Neuron (in vitro differentiated cells): ENCODE measurements at regions not wholly inside any gene's neighbourhood (a gene's known extent, or its start where the extent isn't known, plus 50 kb on each side); places are given as distances from the start of the nearest gene placed in this dataset.
"Not testable (repeated sequence)": the region's sequence is repeated elsewhere in the genome, so short reads cannot be mapped to it uniquely, and the experiment has no call there.

Source experiments
- H2AFZ ChIP-seq: one replicate; pipeline ENCODE4 v1.6.1; 2013; ENCODE audit warnings: low read depth, mild to moderate bottlenecking, inconsistent platforms, low read length, moderate library complexity
- H3K27me3 ChIP-seq: one replicate; pipeline ENCODE4 v1.6.1; 2013; ENCODE audit warnings: low read length; ENCODE audit not compliant: insufficient read depth
- H3K36me3 ChIP-seq: one replicate; pipeline ENCODE4 v1.6.1; 2013; ENCODE audit warnings: low read length; ENCODE audit not compliant: insufficient read depth
- H3K4me1 ChIP-seq: one replicate; pipeline ENCODE4 v1.6.1; 2013; ENCODE audit warnings: low read length; ENCODE audit not compliant: insufficient read depth
- H3K4me3 ChIP-seq: 2 replicates; pipeline ENCODE4 v1.5.1; 2013; ENCODE audit warnings: mild to moderate bottlenecking, low read length, moderate library complexity
- H3K9me3 ChIP-seq: one replicate; pipeline ENCODE4 v1.6.1; 2013; ENCODE audit warnings: low read length

DNA sequence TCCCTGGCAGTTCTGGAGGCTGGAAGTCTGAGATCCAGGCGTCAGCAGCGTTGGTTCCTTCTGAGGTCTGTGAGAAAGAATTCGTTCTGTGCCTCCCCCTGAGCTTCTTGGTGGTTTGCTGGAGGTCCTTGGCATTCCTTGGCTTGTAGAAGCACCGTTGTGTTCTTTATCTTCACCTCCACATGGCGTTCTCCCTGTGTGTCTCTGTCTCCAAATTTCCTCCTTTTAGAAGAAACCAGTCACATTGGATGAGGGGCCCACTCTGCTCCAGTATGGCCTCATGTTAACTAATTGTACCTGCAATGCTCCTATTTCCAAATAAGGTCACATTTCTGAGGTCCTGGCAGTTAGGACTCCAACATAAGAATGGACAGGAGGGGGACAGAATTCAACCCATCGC is 73.0 kb upstream of the BACH2 start:
- H3K4me3 ChIP-seq, result no peak overlapping the region
- H3K9me3 ChIP-seq, result no peaks in the 10 kb centered on the region
- no peaks in the 10 kb centered on the region for H3K27me3 ChIP-seq
- peaks cover 43% of the 10 kb centered on the region for H3K4me1 ChIP-seq
- H3K36me3 ChIP-seq, result no peaks in the 10 kb centered on the region
- H2AFZ ChIP-seq, result peak overlapping the region; percentile 8

DNA sequence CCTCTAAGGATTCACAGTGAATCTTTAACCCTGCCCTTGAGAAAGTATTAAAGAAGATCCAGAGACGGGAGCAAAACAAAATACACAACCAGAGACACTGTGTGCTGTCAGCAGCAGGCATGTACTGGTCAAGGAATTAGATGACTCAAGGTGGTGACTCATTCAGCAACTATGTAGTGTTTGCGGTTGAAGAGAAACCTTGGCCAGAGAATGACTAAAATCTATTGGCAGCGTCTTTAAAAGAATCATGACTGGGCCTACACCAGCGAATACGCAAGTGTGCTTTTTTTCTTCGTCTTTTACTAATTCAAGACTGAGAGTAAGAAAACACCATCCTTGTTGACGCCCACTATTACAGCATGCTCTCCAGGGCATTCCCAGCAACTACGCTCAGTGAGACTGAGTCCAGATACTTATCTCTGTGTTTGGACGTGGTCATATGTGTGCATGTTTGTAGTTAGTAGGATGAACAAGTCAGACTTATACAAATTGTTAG is 72.4 kb upstream of the BACH2 start:
- Histone ChIP-seq H3K27me3 (no peaks in the 10 kb centered on the region), H2AFZ (peak overlapping the region; percentile 8), H3K9me3 (no peaks in the 10 kb centered on the region), H3K36me3 (no peaks in the 10 kb centered on the region), H3K4me1 (peaks cover 40% of the 10 kb centered on the region), H3K4me3 (peak overlapping the region; percentile 4)

DNA sequence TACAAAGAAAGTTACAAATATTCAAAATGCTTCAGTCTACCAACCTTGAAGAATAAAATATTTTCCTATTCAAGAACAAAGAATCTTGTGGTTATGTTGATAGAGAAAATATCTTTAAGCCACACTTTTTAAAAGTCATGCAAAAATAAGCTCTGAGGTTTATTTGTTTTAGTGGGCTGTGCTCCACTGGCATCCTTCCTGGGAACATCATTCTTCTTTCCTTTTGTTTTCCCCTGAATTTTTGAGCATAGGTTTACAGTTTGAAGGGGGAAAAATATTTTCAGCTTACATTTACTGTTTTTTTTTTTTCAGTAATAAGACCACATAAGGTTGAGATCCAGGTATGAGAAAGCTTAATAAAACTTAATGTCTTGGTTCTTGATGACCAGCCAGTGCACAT is 72.0 kb upstream of the BACH2 start:
- H3K36me3 ChIP-seq, result no peaks in the 10 kb centered on the region
- peaks cover 35% of the 10 kb centered on the region for H3K4me1 ChIP-seq
- no peak overlapping the region for H3K4me3 ChIP-seq
- H3K9me3 ChIP-seq, result no peaks in the 10 kb centered on the region
- peak overlapping the region; percentile 8 for H2AFZ ChIP-seq
- no peaks in the 10 kb centered on the region for H3K27me3 ChIP-seq

DNA sequence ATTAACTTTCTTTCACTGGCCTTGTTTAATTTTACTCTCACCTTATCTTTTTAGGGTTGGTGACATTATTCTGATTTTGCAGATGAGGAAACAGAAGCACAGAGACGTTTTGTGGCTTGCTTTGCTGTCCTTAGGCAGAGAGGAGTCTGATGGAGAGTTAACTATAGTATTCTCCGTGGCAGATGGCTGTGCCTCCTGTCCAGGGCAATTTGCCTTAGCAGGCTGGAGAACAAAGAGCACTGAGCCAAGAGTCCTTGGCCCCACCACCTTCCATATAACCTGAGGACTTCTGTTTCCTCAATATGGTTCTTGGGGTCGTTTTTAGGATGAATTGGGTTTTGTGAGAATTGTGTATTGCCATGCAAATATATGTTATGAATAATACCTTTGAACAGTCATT is 71.4 kb upstream of the BACH2 start:
- no peak overlapping the region for H2AFZ ChIP-seq
- H3K4me1 ChIP-seq, result peaks cover 29% of the 10 kb centered on the region
- H3K4me3 ChIP-seq, result no peak overlapping the region
- H3K27me3 ChIP-seq, result no peaks in the 10 kb centered on the region
- no peaks in the 10 kb centered on the region for H3K9me3 ChIP-seq
- H3K36me3 ChIP-seq, result no peaks in the 10 kb centered on the region

DNA sequence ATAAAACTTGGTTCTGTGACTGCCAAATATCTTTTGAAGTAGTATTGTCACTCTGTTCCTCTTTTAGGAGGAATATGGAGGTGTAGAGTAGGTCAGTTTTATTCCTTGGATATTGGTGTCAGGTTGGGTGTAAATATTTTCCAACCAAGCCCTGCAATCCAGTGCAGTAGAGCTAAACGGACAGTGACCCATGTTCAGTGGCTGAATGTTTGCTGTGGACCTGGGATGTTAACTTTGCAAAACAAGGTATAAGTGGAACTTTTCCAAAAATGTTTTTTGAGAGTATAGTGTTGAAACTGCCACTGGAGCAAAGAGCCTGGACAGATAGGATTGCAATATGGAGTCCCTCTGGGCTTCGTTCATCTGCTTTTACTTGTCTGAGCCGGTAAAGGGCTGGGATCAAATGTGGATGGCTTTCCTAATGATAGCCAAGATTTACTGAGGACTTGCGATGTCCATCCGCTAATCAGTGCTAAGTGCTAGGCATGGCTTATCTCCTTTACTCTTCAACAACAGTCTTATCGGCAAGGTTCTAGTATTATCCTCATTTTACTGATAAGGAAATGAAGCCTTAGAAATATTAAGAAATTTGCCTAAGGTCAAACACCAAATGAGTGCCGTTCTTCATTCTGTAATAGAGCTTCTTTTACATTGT is 69.0 kb upstream of the BACH2 start:
- Histone ChIP-seq H3K9me3 (no peaks in the 10 kb centered on the region), H3K4me3 (no peak overlapping the region), H2AFZ (no peak overlapping the region), H3K36me3 (no peaks in the 10 kb centered on the region), H3K27me3 (no peaks in the 10 kb centered on the region), H3K4me1 (peaks cover 16% of the 10 kb centered on the region)

DNA sequence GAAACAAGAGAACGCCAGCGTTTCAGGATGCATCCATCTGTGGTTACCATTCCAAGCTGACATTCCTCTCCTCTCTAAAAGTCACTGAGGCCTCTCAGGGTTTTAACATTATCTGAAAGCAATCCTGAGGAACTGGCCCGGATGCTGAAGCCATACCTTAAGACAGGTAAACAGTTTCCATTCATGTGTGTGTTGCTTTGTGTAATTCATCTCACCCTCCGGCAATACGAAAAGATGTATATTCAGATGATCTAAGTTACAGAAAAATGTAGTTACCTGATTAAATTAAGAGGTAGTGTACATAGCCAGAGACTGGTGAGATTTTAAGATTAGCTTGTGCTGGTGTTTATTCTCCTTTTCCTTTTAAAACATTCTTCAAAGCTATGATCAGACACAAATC is 68.4 kb upstream of the BACH2 start:
- no peaks in the 10 kb centered on the region for H3K27me3 ChIP-seq

DNA sequence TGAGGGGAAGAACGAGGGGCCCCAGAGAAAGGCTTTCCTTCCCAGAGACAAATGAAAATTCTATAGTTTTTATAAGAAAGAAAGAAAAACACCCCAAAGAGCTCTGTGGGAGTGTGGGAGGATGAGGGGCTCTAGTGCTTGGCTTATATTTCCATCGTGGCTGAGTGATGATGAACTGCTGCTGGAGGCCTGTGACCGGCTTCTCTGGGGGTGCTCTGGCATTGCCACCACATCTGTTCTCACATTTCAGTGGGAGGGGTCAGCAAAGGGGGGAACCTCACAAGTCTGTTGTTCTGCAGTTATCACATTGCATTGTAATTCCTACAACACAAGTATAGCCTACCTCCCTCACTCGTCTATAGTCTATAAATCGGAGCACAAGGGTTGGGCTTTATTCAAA is 67.6 kb upstream of the BACH2 start:
- Histone ChIP-seq H2AFZ (no peak overlapping the region), H3K9me3 (no peaks in the 10 kb centered on the region), H3K27me3 (no peaks in the 10 kb centered on the region), H3K4me3 (no peak overlapping the region), H3K4me1 (peaks cover 11% of the 10 kb centered on the region), H3K36me3 (no peaks in the 10 kb centered on the region)

More for the DNA sequence above, 68.4 kb upstream of the BACH2 start:
- Histone ChIP-seq H2AFZ (no peak overlapping the region), H3K4me1 (peaks cover 16% of the 10 kb centered on the region), H3K4me3 (no peak overlapping the region), H3K9me3 (no peaks in the 10 kb centered on the region), H3K36me3 (no peaks in the 10 kb centered on the region)

DNA sequence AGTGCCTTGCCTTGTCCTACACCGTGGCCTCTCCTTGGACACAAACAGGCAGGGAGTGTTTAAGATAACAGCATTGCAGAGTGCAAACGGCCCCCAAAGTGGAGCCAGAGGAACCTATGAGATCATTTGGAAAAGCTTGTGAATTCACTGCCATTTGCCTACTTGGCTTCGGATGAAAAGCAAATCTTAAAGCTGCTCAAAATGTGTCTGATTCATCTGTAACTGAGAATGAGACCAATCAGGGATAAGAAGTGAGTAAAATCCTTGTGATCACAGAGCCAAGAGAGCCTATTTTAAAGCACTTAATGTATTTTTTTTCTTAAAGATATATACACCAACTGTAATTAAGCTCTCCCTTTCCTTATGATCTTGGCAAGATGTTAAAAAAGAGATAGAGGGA is 65.7 kb upstream of the BACH2 start:
- peaks cover 4% of the 10 kb centered on the region for H3K4me1 ChIP-seq
- no peaks in the 10 kb centered on the region for H3K36me3 ChIP-seq
- no peaks in the 10 kb centered on the region for H3K27me3 ChIP-seq
- no peak overlapping the region for H2AFZ ChIP-seq
- no peaks in the 10 kb centered on the region for H3K9me3 ChIP-seq
- H3K4me3 ChIP-seq, result no peak overlapping the region

DNA sequence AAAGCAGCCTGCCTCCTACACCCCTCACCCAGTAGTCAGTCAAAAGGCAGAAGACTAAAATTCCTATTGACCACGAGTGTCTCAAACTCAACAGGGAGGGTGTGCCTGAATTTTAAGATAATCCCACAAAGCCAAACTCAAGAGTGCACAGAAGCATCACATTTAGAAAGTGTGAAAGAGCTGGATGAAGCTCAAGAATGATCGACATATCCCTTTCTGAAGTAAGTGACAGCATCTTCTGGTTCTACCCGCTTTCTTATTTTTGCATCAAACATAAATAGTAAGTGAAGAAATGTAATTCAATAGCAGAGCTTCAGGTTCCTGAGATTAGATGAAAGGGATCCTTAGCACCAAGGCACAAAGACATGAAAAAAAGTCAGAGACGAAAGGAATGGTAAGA is 64.5 kb upstream of the BACH2 start:
- Histone ChIP-seq H3K27me3 (no peaks in the 10 kb centered on the region), H3K36me3 (no peaks in the 10 kb centered on the region), H3K4me1 (peaks cover 12% of the 10 kb centered on the region), H3K9me3 (no peaks in the 10 kb centered on the region), H2AFZ (no peak overlapping the region), H3K4me3 (no peak overlapping the region)

DNA sequence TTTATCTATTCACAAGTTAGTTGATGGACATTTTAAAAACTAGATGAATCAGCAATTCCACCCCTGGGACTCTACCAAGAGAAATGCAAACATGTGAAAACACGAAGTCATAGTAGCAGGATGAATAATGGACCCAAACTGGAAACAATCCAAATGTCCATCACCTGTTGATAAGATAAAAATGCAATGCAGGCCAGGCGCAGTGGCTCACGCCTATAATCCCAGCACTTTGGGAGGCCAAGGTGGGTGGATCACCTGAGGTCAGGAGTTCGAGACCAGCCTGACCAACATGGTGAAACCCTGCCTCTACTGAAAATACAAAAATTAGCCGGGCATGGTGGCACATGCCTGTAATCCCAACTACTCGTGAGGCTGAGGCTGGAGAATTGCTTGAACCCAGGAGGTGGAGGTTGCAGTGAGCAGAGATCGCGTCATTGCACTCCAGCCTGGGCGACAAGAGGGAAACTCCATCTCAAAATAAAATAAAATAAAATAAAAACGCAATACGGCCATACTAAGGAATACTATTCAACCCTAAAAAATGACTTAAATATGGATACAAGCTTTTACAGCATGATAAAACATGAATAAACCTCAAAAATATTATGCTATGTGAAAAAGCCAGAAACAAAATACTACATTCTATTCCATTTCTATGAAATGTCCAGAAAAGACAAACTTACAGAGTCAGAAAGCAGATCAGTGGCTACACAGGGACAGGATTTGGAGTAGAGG is 61.6 kb upstream of the BACH2 start:
- not testable (repeated sequence) for H3K27me3 ChIP-seq, H3K4me3 ChIP-seq, H3K36me3 ChIP-seq, H3K9me3 ChIP-seq, H2AFZ ChIP-seq
- H3K4me1 ChIP-seq, result peaks cover 18% of the 10 kb centered on the region

DNA sequence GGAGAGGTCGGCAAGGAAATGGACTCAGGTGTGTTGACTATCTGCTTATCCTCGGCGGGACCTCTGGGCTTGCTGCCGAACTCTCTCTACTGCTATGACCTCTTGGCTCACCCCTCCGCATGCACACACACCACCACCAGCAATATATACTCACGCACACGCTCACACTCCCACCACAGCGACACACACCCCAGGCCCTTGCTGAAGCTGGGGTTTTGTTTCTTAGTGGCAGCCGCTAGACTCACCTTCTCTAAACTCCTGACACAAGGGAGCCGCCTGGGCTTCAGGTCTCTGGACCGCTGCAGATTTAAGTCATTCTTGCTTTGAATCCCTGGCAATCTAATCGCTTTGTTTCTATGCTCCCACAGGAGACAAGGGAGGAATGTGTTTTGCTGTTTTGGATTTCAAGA is 59.4 kb upstream of the BACH2 start:
- Histone ChIP-seq H3K36me3 (no peaks in the 10 kb centered on the region), H2AFZ (peak overlapping the region; percentile 44), H3K4me1 (peaks cover 18% of the 10 kb centered on the region), H3K27me3 (no peaks in the 10 kb centered on the region), H3K9me3 (no peaks in the 10 kb centered on the region), H3K4me3 (no peak overlapping the region)

DNA sequence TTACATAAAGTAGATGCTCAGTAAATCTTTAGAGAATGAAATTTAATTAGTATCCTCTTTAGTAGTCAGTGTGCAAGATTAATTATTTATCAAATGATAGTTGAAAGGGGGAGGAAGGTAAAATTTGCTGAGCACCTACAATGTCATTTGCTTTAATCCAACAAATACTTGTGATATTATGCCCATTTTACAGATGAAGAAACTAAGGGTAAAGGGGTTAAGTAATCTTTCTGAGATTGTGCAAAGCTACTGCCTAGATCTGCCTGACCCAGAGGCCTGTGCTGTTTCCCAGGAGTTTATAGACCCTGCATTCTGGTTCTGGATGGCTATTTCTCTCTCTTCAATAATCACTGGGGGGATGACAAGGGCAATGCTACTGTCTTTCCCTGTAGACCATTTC is 58.3 kb upstream of the BACH2 start:
- H2AFZ ChIP-seq, result no peak overlapping the region
- H3K4me3 ChIP-seq, result no peak overlapping the region
- H3K27me3 ChIP-seq, result no peaks in the 10 kb centered on the region
- no peaks in the 10 kb centered on the region for H3K9me3 ChIP-seq
- peaks cover 18% of the 10 kb centered on the region for H3K4me1 ChIP-seq
- no peaks in the 10 kb centered on the region for H3K36me3 ChIP-seq

DNA sequence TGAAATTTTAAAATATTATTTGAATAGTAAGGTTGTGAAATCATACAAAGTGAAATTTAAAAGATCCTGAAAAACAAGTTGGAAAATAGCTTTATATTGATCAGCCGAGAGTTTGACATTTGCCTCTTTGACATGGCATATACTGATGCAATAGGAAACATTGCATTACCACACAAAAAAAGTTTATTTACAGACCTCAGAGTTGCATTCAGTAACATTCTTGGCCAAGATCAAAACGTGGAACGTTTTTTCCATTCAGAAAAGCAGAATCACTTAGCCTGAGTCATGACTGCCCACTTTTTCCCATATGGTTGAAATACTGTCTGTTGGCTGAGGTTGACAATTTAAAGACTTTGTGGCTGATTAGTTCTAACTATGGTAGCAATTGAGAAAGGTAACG is 55.1 kb upstream of the BACH2 start:
- Histone ChIP-seq H3K4me3 (no peak overlapping the region), H3K36me3 (no peaks in the 10 kb centered on the region), H2AFZ (no peak overlapping the region), H3K27me3 (no peaks in the 10 kb centered on the region), H3K4me1 (peaks cover 20% of the 10 kb centered on the region), H3K9me3 (no peaks in the 10 kb centered on the region)
